HEK293 (cell line): ENCODE measurements at regions not wholly inside any gene's neighbourhood (a gene's known extent, or its start where the extent isn't known, plus 50 kb on each side); places are given as distances from the start of the nearest gene placed in this dataset.

Experiments used
- CTCF ChIA-PET: fragments of 350-600 bp; formaldehyde crosslinking; extraction: SDS; loops from one replicate; lab custom pipeline; 2021; ENCODE audit warnings: antibody characterized with exemption; lab: Yijun Ruan, JAX
- POLR2A ChIA-PET: fragments of 300-600 bp; formaldehyde crosslinking; extraction: SDS; loops from one replicate; lab custom pipeline; 2020; ENCODE audit warnings: antibody characterized with exemption, inconsistent platforms; lab: Yijun Ruan, JAX
- H3K27ac ChIP-seq: fragments of 200-500 bp; sonication (Bioruptor generic); 2 replicates; pipeline ENCODE4 v1.5.1; 2014; ENCODE audit warnings: low read depth, low read length, control low read depth, inconsistent platforms; ENCODE audit errors: extremely low read depth
- H3K36me3 ChIP-seq, 2 experiments: fragments of 200-500 bp in 1 of 2; sonication (Bioruptor generic) in 1 of 2; 1 replicate in 1 of 2; 2 replicates in 1 of 2; pipeline ENCODE4 v1.5.1; 2014 to 2017; ENCODE audit warnings: inconsistent platforms in 2 of 2, low read length in 2 of 2; ENCODE audit not compliant: control insufficient read depth in 2 of 2, insufficient read depth in 1 of 2
- H3K4me1 ChIP-seq: fragments of 200-500 bp; sonication (Bioruptor generic); 2 replicates; pipeline ENCODE4 v1.5.1; 2014; ENCODE audit warnings: mild to moderate bottlenecking, low read length, inconsistent platforms; ENCODE audit not compliant: control insufficient read depth, insufficient read depth
- H3K4me3 ChIP-seq: 2 replicates; pipeline ENCODE4 v1.5.1; 2011; ENCODE audit warnings: low read depth, mild to moderate bottlenecking, control low read depth, low read length, moderate library complexity
- H3K9me3 ChIP-seq: fragments of 200-500 bp; sonication (Bioruptor generic); 2 replicates; pipeline ENCODE4 v1.5.1; 2014; ENCODE audit warnings: low read depth, low read length, inconsistent platforms; ENCODE audit not compliant: control insufficient read depth, insufficient read depth
- HIC1 ChIP-seq: fragments of 450-650 bp; formaldehyde crosslinking; IDR thresholded peaks from 2 replicates; pipeline ENCODE4 v1.5.1; 2016; ENCODE audit warnings: missing biosample characterization, missing genetic modification characterization
- KLF10 ChIP-seq: fragments of 450-650 bp; IDR thresholded peaks from 2 replicates; pipeline ENCODE4 v1.5.1; 2018; ENCODE audit warnings: missing biosample characterization, mild to moderate bottlenecking, missing genetic modification characterization
- KLF7 ChIP-seq: fragments of 450-650 bp; formaldehyde crosslinking; IDR thresholded peaks from 2 replicates; pipeline ENCODE4 v1.5.1; 2016; ENCODE audit warnings: missing biosample characterization, missing genetic modification characterization, borderline replicate concordance
- PRDM6 ChIP-seq: fragments of 450-650 bp; formaldehyde crosslinking; IDR thresholded peaks from 2 replicates; pipeline ENCODE4 v1.5.1; 2017; ENCODE audit warnings: missing biosample characterization, missing genetic modification characterization
- SCRT1 ChIP-seq: fragments of 450-650 bp; formaldehyde crosslinking; IDR thresholded peaks from 2 replicates; pipeline ENCODE4 v1.5.1; 2016; ENCODE audit warnings: missing biosample characterization, missing genetic modification characterization, borderline replicate concordance
- SETDB1 ChIP-seq: IDR thresholded peaks from one replicate; pipeline ENCODE4 v1.6.1; 2017; ENCODE audit warnings: mild to moderate bottlenecking, low read length, moderate library complexity, mixed read lengths; ENCODE audit not compliant: insufficient read length
- SP7 ChIP-seq: fragments of 450-650 bp; formaldehyde crosslinking; IDR thresholded peaks from 2 replicates; pipeline ENCODE4 v1.5.1; 2016; ENCODE audit warnings: missing biosample characterization, missing genetic modification characterization
- ZNF214 ChIP-seq: fragments of 450-650 bp; formaldehyde crosslinking; IDR thresholded peaks from 2 replicates; pipeline ENCODE4 v1.5.1; 2017; ENCODE audit warnings: missing biosample characterization, mild to moderate bottlenecking, missing genetic modification characterization, borderline replicate concordance
- ZNF24 ChIP-seq: fragments of 450-650 bp; formaldehyde crosslinking; IDR thresholded peaks from 2 replicates; pipeline ENCODE4 v1.5.1; 2016; ENCODE audit warnings: missing biosample characterization, missing genetic modification characterization
- ZNF311 ChIP-seq: fragments of 450-650 bp; formaldehyde crosslinking; IDR thresholded peaks from 2 replicates; pipeline ENCODE4 v1.5.1; 2017; ENCODE audit warnings: missing biosample characterization, missing genetic modification characterization, borderline replicate concordance
- ZNF555 ChIP-seq: fragments of 450-650 bp; formaldehyde crosslinking; conservative IDR thresholded peaks from 2 replicates; pipeline ENCODE4 v1.5.1; 2017; ENCODE audit warnings: missing biosample characterization, mild to moderate bottlenecking, missing genetic modification characterization, inconsistent platforms
- ZNF747 ChIP-seq: fragments of 450-650 bp; formaldehyde crosslinking; IDR thresholded peaks from 2 replicates; pipeline ENCODE4 v1.5.1; 2016; ENCODE audit warnings: missing biosample characterization, missing genetic modification characterization
- ZNF768 ChIP-seq: fragments of 450-650 bp; formaldehyde crosslinking; IDR thresholded peaks from 2 replicates; pipeline ENCODE4 v1.5.1; 2018; ENCODE audit warnings: missing biosample characterization, mild to moderate bottlenecking, missing genetic modification characterization
- TF ChIP-seq, protein P1 (sequence below): fragments of 450-650 bp; formaldehyde crosslinking; IDR thresholded peaks from 2 replicates; pipeline ENCODE4 v1.5.1; 2017; ENCODE audit warnings: missing biosample characterization, missing genetic modification characterization
- TF ChIP-seq, protein P2 (sequence below): fragments of 450-650 bp; formaldehyde crosslinking; IDR thresholded peaks from 2 replicates; pipeline ENCODE4 v1.5.1; 2016; ENCODE audit warnings: missing biosample characterization, missing genetic modification characterization
- TF ChIP-seq, protein P3 (sequence below): fragments of 450-650 bp; formaldehyde crosslinking; IDR thresholded peaks from 2 replicates; pipeline ENCODE4 v1.5.1; 2016; ENCODE audit warnings: missing biosample characterization, missing genetic modification characterization

GRCh38 chr5:82384034-82384750, 106.0 kb upstream of the RPS23 start:
- ChIA-PET POLR2A (no interaction called here), CTCF (interaction anchor here (0.6 kb wide), 1 partner anchor 111 kb away, joined by 3 read pairs; no protein-coding TSS in a partner anchor)
- no peak overlapping the region for H3K4me3 ChIP-seq
- peaks cover 20% of the 10 kb centered on the region for H3K4me1 ChIP-seq
- no peaks in the 10 kb centered on the region for H3K9me3 ChIP-seq
- TF ChIP-seq SP7 (tag by site-specific recombination): no peak
- TF ChIP-seq KLF7 (tag by site-specific recombination): no peak
- no peak for TF ChIP-seq ZNF24 (tag by site-specific recombination)
- TF ChIP-seq ZNF214: no peak
- no peak for TF ChIP-seq ZNF311 (tag by site-specific recombination)
- TF ChIP-seq SCRT1: no peak
- TF ChIP-seq ZNF555: no peak
- TF ChIP-seq ZNF747 (tag by site-specific recombination): no peak
- no peak for TF ChIP-seq ZNF768 (tag by site-specific recombination)
- TF ChIP-seq, protein P1, sequence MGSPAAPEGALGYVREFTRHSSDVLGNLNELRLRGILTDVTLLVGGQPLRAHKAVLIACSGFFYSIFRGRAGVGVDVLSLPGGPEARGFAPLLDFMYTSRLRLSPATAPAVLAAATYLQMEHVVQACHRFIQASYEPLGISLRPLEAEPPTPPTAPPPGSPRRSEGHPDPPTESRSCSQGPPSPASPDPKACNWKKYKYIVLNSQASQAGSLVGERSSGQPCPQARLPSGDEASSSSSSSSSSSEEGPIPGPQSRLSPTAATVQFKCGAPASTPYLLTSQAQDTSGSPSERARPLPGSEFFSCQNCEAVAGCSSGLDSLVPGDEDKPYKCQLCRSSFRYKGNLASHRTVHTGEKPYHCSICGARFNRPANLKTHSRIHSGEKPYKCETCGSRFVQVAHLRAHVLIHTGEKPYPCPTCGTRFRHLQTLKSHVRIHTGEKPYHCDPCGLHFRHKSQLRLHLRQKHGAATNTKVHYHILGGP (tag by site-specific recombination): no peak
- TF ChIP-seq PRDM6: no peak
- no peak for TF ChIP-seq HIC1 (tag by site-specific recombination)
- no peak for TF ChIP-seq SETDB1
- TF ChIP-seq, protein P2, sequence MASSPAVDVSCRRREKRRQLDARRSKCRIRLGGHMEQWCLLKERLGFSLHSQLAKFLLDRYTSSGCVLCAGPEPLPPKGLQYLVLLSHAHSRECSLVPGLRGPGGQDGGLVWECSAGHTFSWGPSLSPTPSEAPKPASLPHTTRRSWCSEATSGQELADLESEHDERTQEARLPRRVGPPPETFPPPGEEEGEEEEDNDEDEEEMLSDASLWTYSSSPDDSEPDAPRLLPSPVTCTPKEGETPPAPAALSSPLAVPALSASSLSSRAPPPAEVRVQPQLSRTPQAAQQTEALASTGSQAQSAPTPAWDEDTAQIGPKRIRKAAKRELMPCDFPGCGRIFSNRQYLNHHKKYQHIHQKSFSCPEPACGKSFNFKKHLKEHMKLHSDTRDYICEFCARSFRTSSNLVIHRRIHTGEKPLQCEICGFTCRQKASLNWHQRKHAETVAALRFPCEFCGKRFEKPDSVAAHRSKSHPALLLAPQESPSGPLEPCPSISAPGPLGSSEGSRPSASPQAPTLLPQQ (tag by site-specific recombination): no peak
- TF ChIP-seq, protein P3, sequence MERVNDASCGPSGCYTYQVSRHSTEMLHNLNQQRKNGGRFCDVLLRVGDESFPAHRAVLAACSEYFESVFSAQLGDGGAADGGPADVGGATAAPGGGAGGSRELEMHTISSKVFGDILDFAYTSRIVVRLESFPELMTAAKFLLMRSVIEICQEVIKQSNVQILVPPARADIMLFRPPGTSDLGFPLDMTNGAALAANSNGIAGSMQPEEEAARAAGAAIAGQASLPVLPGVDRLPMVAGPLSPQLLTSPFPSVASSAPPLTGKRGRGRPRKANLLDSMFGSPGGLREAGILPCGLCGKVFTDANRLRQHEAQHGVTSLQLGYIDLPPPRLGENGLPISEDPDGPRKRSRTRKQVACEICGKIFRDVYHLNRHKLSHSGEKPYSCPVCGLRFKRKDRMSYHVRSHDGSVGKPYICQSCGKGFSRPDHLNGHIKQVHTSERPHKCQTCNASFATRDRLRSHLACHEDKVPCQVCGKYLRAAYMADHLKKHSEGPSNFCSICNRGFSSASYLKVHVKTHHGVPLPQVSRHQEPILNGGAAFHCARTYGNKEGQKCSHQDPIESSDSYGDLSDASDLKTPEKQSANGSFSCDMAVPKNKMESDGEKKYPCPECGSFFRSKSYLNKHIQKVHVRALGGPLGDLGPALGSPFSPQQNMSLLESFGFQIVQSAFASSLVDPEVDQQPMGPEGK (tag by site-specific recombination): no peak
- no peak for TF ChIP-seq KLF10 (tag by site-specific recombination)
- H3K36me3 ChIP-seq: no peaks in the 10 kb centered on the region
- no peak overlapping the region for H3K27ac ChIP-seq
